GM23248 (cell line): ENCODE measurements at regions not wholly inside any gene's neighbourhood (a gene's known extent, or its start where the extent isn't known, plus 50 kb on each side); places are given as distances from the start of the nearest gene placed in this dataset.

Experiments used
- DNase-seq: peaks from one replicate; pipeline ENCODE4 v3.0.0-alpha.2; 2015
- H2AFZ ChIP-seq: fragments of 200-600 bp; sonication (generic); 2 replicates; pipeline ENCODE4 v1.6.1; 2016; ENCODE audit warnings: antibody characterized with exemption
- H3F3A ChIP-seq: fragments of 200-600 bp; sonication (generic); 2 replicates; pipeline ENCODE4 v1.6.1; 2016; ENCODE audit warnings: mild to moderate bottlenecking, antibody characterized with exemption, mixed run types; ENCODE audit not compliant: insufficient read depth
- H3K27ac ChIP-seq: fragments of 200-600 bp; sonication (generic); 2 replicates; pipeline ENCODE4 v1.5.1; 2016; ENCODE audit warnings: mild to moderate bottlenecking
- H3K27me3 ChIP-seq: fragments of 200-600 bp; sonication (generic); replicated peaks from 2 replicates; pipeline ENCODE4 v1.6.1; 2016; ENCODE audit warnings: mild to moderate bottlenecking; ENCODE audit not compliant: insufficient read depth
- H3K36me3 ChIP-seq: fragments of 200-600 bp; sonication (generic); 2 replicates; pipeline ENCODE4 v1.6.1; 2016; ENCODE audit warnings: low read depth, mild to moderate bottlenecking
- H3K4me1 ChIP-seq: fragments of 200-600 bp; sonication (generic); 2 replicates; pipeline ENCODE4 v1.6.1; 2016; ENCODE audit warnings: mild to moderate bottlenecking; ENCODE audit not compliant: insufficient read depth
- H3K4me2 ChIP-seq: fragments of 200-600 bp; sonication (generic); one replicate; pipeline ENCODE4 v1.6.1; 2016; ENCODE audit warnings: mild to moderate bottlenecking; ENCODE audit not compliant: unreplicated experiment
- H3K4me3 ChIP-seq: fragments of 200-600 bp; sonication (generic); 2 replicates; pipeline ENCODE4 v1.5.1; 2016; ENCODE audit warnings: mild to moderate bottlenecking
- H3K79me2 ChIP-seq: fragments of 200-600 bp; sonication (generic); 2 replicates; pipeline ENCODE4 v1.6.1; 2016; ENCODE audit warnings: mild to moderate bottlenecking; ENCODE audit not compliant: insufficient read depth
- H3K9ac ChIP-seq: fragments of 200-600 bp; sonication (generic); 2 replicates; pipeline ENCODE4 v1.6.1; 2016; ENCODE audit warnings: mild to moderate bottlenecking
- H3K9me2 ChIP-seq: fragments of 200-600 bp; sonication (generic); 2 replicates; pipeline ENCODE4 v1.6.1; 2016; ENCODE audit warnings: mixed run types, mild to moderate bottlenecking, moderate library complexity; ENCODE audit not compliant: insufficient read depth
- H3K9me3 ChIP-seq: fragments of 200-600 bp; sonication (generic); one replicate; pipeline ENCODE4 v1.6.1; 2017; ENCODE audit warnings: low read depth
- H4K20me1 ChIP-seq: fragments of 200-600 bp; sonication (generic); 2 replicates; pipeline ENCODE4 v1.6.0; 2016; ENCODE audit not compliant: insufficient read depth
- EZH2 ChIP-seq: fragments of 200-600 bp; sonication (generic); IDR thresholded peaks from 2 replicates; pipeline ENCODE4 v1.6.1; 2018; ENCODE audit warnings: antibody characterized with exemption, mild to moderate bottlenecking; ENCODE audit not compliant: insufficient read depth, poor library complexity, severe bottlenecking
- EZH2phosphoT487 ChIP-seq: fragments of 200-600 bp; sonication (generic); IDR thresholded peaks from 2 replicates; pipeline ENCODE4 v1.6.1; 2018; ENCODE audit warnings: antibody characterized with exemption, moderate library complexity, mild to moderate bottlenecking, low read depth; ENCODE audit not compliant: insufficient read depth
- WGBS, 2 experiments: methylation state at CpG; one replicate each; pipeline ENCODE4 v1.1.6; 2015 to 2017; ENCODE audit warnings: low lambda C conversion rate in 2 of 2, low coverage in 1 of 2; ENCODE audit errors: missing lambda C conversion rate in 2 of 2; 5-methylcytosine and 5-hydroxymethylcytosine counted together
- in situ Hi-C: fragments of 300-500 bp; cut with MboI; formaldehyde crosslinking; loops from 2 replicates; pipeline ENCODE4 v1.15.0; 2020

DNA sequence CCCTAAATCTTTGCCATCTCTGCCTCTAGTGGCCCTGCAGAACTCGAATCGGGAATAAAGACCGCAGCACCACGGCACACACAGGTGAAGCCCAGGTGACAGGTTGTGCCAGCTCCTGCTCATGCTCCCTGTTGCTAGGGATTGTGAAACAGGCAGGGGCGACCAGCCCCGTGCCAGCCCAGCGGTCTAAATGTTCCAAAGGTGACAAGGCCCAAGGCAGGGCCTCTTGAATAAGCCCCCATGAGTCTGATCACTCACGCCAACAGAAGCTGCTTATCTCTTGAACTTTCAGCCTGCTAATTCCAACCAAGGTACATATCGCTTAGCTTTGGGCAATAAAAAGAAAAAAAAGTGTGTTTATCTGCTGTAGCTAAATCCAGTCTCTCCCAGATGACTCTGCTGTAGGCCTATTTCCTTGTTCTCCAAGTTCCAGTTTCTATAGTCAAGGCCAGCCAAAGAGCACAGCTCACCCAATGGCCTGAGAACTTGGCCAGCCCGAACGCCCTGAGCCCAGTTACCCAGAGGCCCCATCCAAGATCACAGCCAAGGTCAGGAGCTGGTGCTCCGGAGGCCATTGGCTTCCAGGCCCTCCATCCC lies 191.1 kb upstream of the GPR12 start:
- in situ Hi-C loops: loop anchor here (25.0 kb wide), 1 partner anchor 886 kb away; no protein-coding TSS in a partner anchor

DNA sequence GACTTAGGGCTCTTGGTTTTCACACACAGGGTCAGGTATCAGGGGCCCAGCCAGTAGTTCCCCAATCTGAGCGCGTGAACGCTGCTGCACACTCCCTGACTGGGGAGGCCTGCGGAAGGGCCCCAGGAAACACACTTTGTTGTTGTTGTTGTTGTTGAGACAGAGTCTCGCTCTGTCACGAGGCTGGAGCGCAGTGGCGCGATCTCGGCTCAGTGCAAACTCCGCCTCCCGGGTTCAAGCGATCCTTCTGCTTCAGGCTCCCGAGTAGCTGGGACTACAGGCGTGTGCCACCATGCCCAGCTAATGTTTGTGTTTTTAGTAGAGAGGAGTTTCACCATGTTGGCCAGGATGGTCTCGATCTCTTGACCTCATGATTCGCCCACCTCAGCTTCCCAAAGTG lies 190.4 kb upstream of the GPR12 start:
- Histone ChIP-seq H3K9me2 (no peaks in the 10 kb centered on the region), H3K9ac (no peak overlapping the region), H2AFZ (no peak overlapping the region), H3K4me1 (no peaks in the 10 kb centered on the region), H3K4me2 (no peak overlapping the region), H3F3A (no peaks in the 10 kb centered on the region), H3K36me3 (no peaks in the 10 kb centered on the region), H3K9me3 (no peaks in the 10 kb centered on the region), H3K79me2 (no peaks in the 10 kb centered on the region), H4K20me1 (no peaks in the 10 kb centered on the region), H3K27ac (no peak overlapping the region), H3K27me3 (peaks cover 37% of the 10 kb centered on the region), H3K4me3 (no peak overlapping the region)
- TF ChIP-seq EZH2: no peak
- TF ChIP-seq EZH2phosphoT487: no peak
- DNase-seq: no peak
- 84% methylated on average over 17 of the region's 17 CpGs for WGBS, 2 experiments
- in situ Hi-C loops: loop anchor here (25.0 kb wide), 1 partner anchor 886 kb away; no protein-coding TSS in a partner anchor

More for the DNA sequence above, 191.1 kb upstream of the GPR12 start:
- no peaks in the 10 kb centered on the region for H3K36me3 ChIP-seq
- 66 to 74% methylated on average over 12 of the region's 12 CpGs for WGBS, 2 experiments
- TF ChIP-seq EZH2 (no peak), EZH2phosphoT487 (no peak)
- DNase-seq: no peak
- no peaks in the 10 kb centered on the region for H3F3A ChIP-seq
- no peaks in the 10 kb centered on the region for H3K9me2 ChIP-seq
- H3K4me1 ChIP-seq: no peaks in the 10 kb centered on the region
- H3K9ac ChIP-seq: no peak overlapping the region
- no peak overlapping the region for H3K4me3 ChIP-seq
- no peaks in the 10 kb centered on the region for H3K9me3 ChIP-seq
- no peak overlapping the region for H3K27ac ChIP-seq
- no peaks in the 10 kb centered on the region for H4K20me1 ChIP-seq
- H3K4me2 ChIP-seq: no peak overlapping the region
- H2AFZ ChIP-seq: no peak overlapping the region
- peaks cover 44% of the 10 kb centered on the region for H3K27me3 ChIP-seq
- no peaks in the 10 kb centered on the region for H3K79me2 ChIP-seq

DNA sequence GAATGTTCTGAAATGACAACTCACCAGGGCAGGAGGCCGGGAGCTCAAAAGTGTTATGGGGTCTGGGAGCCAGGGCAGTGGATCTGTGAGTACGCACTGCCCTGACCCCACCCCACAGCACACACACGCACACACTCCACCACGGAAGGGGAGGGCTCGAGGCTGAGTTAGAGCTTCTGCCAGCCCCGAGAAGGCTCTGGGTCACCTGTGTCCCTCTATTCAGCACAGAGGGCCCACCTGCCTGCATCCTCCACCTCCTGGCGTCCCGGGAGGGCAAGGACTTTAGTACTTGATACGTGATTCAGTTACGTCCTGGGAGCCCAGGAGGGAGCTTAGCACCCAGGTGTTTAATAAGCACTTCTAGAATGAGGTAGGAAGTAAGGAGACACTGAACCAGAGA lies 190.0 kb upstream of the GPR12 start:
- H3K4me3 ChIP-seq: no peak overlapping the region
- H3K4me1 ChIP-seq: no peaks in the 10 kb centered on the region
- no peaks in the 10 kb centered on the region for H3K9me2 ChIP-seq
- no peak for TF ChIP-seq EZH2phosphoT487
- no peak for TF ChIP-seq EZH2
- 39 to 40% methylated on average over 10 of the region's 10 CpGs for WGBS, 2 experiments
- H3K27ac ChIP-seq: no peak overlapping the region
- H3K4me2 ChIP-seq: no peak overlapping the region
- H3K27me3 ChIP-seq: peaks cover 33% of the 10 kb centered on the region
- no peaks in the 10 kb centered on the region for H3K9me3 ChIP-seq
- no peaks in the 10 kb centered on the region for H3F3A ChIP-seq
- in situ Hi-C loops: loop anchor here (25.0 kb wide), 1 partner anchor 887 kb away; no protein-coding TSS in a partner anchor
- no peak overlapping the region for H2AFZ ChIP-seq
- H3K79me2 ChIP-seq: no peaks in the 10 kb centered on the region
- no peaks in the 10 kb centered on the region for H3K36me3 ChIP-seq
- no peak overlapping the region for H3K9ac ChIP-seq
- DNase-seq: no peak
- H4K20me1 ChIP-seq: no peaks in the 10 kb centered on the region

DNA sequence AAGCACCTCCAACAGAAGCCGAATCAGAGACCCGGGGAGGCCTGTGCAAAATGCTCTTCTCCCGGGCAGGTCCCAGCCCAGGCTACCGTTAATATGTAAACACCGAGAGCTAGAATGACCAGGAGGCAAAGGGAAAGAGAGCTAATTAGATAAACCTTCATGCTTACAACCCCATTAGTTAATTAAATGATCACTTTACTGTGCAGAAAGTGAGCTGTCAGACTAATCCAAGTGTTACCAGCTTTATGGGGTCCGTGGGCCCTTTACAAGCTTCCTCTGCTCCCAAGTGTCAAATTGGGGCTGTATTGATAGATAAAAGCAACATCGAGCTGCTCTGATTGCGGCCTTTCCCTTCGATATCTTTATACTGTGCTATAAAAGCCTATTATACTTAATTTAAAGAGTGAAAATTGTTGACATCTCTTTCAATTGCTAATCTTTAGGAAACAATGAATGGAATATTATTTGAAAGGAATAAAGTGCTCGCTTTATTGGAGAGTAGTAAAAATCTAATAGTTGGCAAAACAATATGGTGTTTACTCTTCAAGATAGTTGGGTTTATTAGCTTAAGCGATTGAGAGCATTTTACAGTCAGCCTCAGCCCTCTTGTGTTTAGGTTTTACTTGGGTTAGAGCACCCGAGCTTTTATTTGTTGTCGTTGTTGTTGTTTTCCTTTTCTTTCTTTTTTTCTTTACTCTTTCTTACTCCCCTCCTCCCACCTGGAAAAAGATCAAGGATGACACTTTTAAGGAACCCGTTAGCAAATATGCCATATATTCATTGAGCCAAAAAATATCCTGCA lies 189.3 kb upstream of the GPR12 start:
- Histone ChIP-seq H3F3A (no peaks in the 10 kb centered on the region), H3K27me3 (peaks cover 33% of the 10 kb centered on the region), H4K20me1 (no peaks in the 10 kb centered on the region), H3K4me3 (no peak overlapping the region), H3K27ac (no peak overlapping the region), H3K9me2 (no peaks in the 10 kb centered on the region), H3K4me1 (no peaks in the 10 kb centered on the region), H3K4me2 (no peak overlapping the region), H3K9me3 (no peaks in the 10 kb centered on the region), H3K36me3 (no peaks in the 10 kb centered on the region), H2AFZ (no peak overlapping the region), H3K79me2 (no peaks in the 10 kb centered on the region), H3K9ac (no peak overlapping the region)
- DNase-seq: no peak
- no peak for TF ChIP-seq EZH2phosphoT487
- no peak for TF ChIP-seq EZH2
- WGBS, 2 experiments: 44% methylated on average over 14 of the region's 14 CpGs
- in situ Hi-C loops: loop anchor here (25.0 kb wide), 1 partner anchor 887 kb away; no protein-coding TSS in a partner anchor
